SU-DHL-6 (cell line): ENCODE measurements at regions not wholly inside any gene's neighbourhood (a gene's known extent, or its start where the extent isn't known, plus 50 kb on each side); places are given as distances from the start of the nearest gene placed in this dataset.

Experiments
- H2AFZ ChIP-seq: fragments of 200-600 bp; sonication (generic); 2 replicates; pipeline ENCODE4 v1.6.1; 2014; ENCODE audit warnings: low read depth, mild to moderate bottlenecking, moderate library complexity, mixed read lengths, antibody characterized with exemption, low read length; ENCODE audit not compliant: severe bottlenecking
- H3F3A ChIP-seq: fragments of 200-600 bp; shearing (Covaris generic); 2 replicates; pipeline ENCODE4 v1.6.0; 2016; ENCODE audit warnings: antibody characterized with exemption, mild to moderate bottlenecking; ENCODE audit not compliant: insufficient read depth
- H3K27ac ChIP-seq: fragments of 200-600 bp; sonication (generic); 2 replicates; pipeline ENCODE4 v1.5.1; 2016; ENCODE audit warnings: low read depth, mild to moderate bottlenecking, low read length, moderate library complexity, mixed read lengths
- H3K27me3 ChIP-seq: fragments of 200-600 bp; sonication (generic), shearing (Covaris generic); 2 replicates; pipeline ENCODE4 v1.6.0; 2014; ENCODE audit warnings: mild to moderate bottlenecking, low read length
- H3K36me3 ChIP-seq: fragments of 200-600 bp; sonication (generic); 2 replicates; pipeline ENCODE4 v1.6.1; 2014; ENCODE audit warnings: mild to moderate bottlenecking, low read length, mixed read lengths
- H3K4me2 ChIP-seq: fragments of 300-600, 200-600 bp; shearing (Covaris generic), sonication (generic); 2 replicates; pipeline ENCODE4 v1.6.0; 2014; ENCODE audit warnings: low read length, low read depth, mild to moderate bottlenecking; ENCODE audit not compliant: poor library complexity, severe bottlenecking
- H3K4me3 ChIP-seq: fragments of 200-600 bp; sonication (generic); 2 replicates; pipeline ENCODE4 v1.5.1; 2014; ENCODE audit warnings: antibody characterized with exemption, low read length, mild to moderate bottlenecking, mixed read lengths; ENCODE audit not compliant: insufficient read depth, poor library complexity, severe bottlenecking
- H3K79me2 ChIP-seq: fragments of 200-600 bp; sonication (generic); 2 replicates; pipeline ENCODE4 v1.6.1; 2014; ENCODE audit warnings: mild to moderate bottlenecking, low read length, moderate library complexity; ENCODE audit not compliant: insufficient read depth
- H3K9ac ChIP-seq: fragments of 200-600 bp; sonication (generic); 2 replicates; pipeline ENCODE4 v1.7.0; 2014; ENCODE audit warnings: mild to moderate bottlenecking, low read length
- H3K9me2 ChIP-seq: fragments of 200-600 bp; sonication (generic); replicated peaks from 2 replicates; pipeline ENCODE4 v1.6.1; 2014; ENCODE audit warnings: low read length; ENCODE audit not compliant: insufficient read depth
- H3K9me3 ChIP-seq: fragments of 200-600 bp; sonication (generic); 2 replicates; pipeline ENCODE4 v1.6.1; 2014; ENCODE audit warnings: low read length, mixed read lengths; ENCODE audit not compliant: insufficient read depth
- H4K20me1 ChIP-seq: fragments of 200-600 bp; sonication (generic); 2 replicates; pipeline ENCODE4 v1.6.1; 2014; ENCODE audit warnings: low read depth, mild to moderate bottlenecking, antibody characterized with exemption, low read length, moderate library complexity, mixed read lengths
- EZH2phosphoT487 ChIP-seq: fragments of 200-600 bp; sonication (generic), shearing (Covaris generic); conservative IDR thresholded peaks from 2 replicates; pipeline ENCODE4 v1.6.1; 2018; ENCODE audit warnings: mild to moderate bottlenecking, antibody characterized with exemption, low read length, moderate library complexity, mixed read lengths
- TF ChIP-seq, protein P1 (sequence below): fragments of 200-600 bp; sonication (generic); IDR thresholded peaks from one replicate; pipeline ENCODE4 v1.5.1; 2017; ENCODE audit warnings: antibody characterized with exemption, mild to moderate bottlenecking, low read length, moderate library complexity; ENCODE audit not compliant: insufficient read depth, poor library complexity, severe bottlenecking

DNA sequence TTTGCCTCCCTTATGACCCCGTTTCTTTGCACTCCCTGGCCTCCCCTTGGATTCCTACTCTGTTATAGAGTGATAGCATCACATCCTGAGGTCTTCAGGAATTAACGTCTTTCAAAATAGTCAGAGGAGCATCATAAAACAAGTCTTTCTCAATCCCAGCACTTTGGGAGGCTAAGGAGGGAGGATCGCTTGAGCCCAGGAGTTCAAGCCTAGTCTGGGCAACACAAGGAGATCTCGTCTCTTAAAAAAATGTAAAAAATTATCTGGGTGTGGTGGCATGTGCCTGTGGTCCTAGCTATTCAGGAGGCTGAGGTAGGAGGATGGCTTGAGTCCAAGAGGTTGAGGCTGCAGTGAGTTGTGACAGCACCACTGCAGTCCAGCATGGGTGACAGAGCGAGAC, 68.7 kb upstream of the AMPD3 start:
- no peak overlapping the region for H3K4me2 ChIP-seq
- no peaks in the 10 kb centered on the region for H4K20me1 ChIP-seq
- no peaks in the 10 kb centered on the region for H3K79me2 ChIP-seq
- H3K9ac ChIP-seq: no peak overlapping the region
- no peaks in the 10 kb centered on the region for H3F3A ChIP-seq
- H3K9me3 ChIP-seq: peaks cover 2% of the 10 kb centered on the region; the same call in 1 of the 2 replicates
- H3K4me3 ChIP-seq: no peak overlapping the region
- no peaks in the 10 kb centered on the region for H3K9me2 ChIP-seq
- H2AFZ ChIP-seq: no peak overlapping the region
- H3K36me3 ChIP-seq: no peaks in the 10 kb centered on the region
- TF ChIP-seq EZH2phosphoT487: no peak
- TF ChIP-seq, protein P1, sequence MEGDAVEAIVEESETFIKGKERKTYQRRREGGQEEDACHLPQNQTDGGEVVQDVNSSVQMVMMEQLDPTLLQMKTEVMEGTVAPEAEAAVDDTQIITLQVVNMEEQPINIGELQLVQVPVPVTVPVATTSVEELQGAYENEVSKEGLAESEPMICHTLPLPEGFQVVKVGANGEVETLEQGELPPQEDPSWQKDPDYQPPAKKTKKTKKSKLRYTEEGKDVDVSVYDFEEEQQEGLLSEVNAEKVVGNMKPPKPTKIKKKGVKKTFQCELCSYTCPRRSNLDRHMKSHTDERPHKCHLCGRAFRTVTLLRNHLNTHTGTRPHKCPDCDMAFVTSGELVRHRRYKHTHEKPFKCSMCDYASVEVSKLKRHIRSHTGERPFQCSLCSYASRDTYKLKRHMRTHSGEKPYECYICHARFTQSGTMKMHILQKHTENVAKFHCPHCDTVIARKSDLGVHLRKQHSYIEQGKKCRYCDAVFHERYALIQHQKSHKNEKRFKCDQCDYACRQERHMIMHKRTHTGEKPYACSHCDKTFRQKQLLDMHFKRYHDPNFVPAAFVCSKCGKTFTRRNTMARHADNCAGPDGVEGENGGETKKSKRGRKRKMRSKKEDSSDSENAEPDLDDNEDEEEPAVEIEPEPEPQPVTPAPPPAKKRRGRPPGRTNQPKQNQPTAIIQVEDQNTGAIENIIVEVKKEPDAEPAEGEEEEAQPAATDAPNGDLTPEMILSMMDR: no peak
- H3K27me3 ChIP-seq: no peaks in the 10 kb centered on the region
- no peak overlapping the region for H3K27ac ChIP-seq

DNA sequence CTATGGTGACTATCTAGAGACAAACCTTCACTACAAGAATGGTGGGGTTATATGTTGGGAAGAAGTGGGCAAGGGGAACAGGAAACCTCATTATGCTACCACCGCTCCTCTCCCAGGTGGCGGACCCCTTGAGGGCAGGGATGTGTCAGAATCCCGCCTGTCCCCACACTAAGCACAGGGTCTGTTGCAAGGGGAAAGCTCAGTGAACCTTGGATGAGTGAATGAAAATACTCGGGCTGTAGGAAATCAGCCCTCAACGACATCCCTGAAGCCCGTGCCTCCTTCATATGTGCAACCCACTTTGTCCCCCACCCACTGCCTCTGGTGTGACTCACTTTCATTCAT, 68.2 kb upstream of the AMPD3 start:
- no peak overlapping the region for H3K4me3 ChIP-seq
- TF ChIP-seq, protein P1: no peak
- TF ChIP-seq EZH2phosphoT487: no peak
- no peaks in the 10 kb centered on the region for H3K9me2 ChIP-seq
- H3K79me2 ChIP-seq: no peaks in the 10 kb centered on the region
- H3K4me2 ChIP-seq: no peak overlapping the region
- no peaks in the 10 kb centered on the region for H3F3A ChIP-seq
- no peak overlapping the region for H3K27ac ChIP-seq
- no peak overlapping the region for H2AFZ ChIP-seq
- H3K27me3 ChIP-seq: no peaks in the 10 kb centered on the region
- H3K9ac ChIP-seq: no peak overlapping the region
- no peaks in the 10 kb centered on the region for H3K36me3 ChIP-seq
- peaks cover 2% of the 10 kb centered on the region; the same call in 1 of the 2 replicates for H3K9me3 ChIP-seq
- no peaks in the 10 kb centered on the region for H4K20me1 ChIP-seq

DNA sequence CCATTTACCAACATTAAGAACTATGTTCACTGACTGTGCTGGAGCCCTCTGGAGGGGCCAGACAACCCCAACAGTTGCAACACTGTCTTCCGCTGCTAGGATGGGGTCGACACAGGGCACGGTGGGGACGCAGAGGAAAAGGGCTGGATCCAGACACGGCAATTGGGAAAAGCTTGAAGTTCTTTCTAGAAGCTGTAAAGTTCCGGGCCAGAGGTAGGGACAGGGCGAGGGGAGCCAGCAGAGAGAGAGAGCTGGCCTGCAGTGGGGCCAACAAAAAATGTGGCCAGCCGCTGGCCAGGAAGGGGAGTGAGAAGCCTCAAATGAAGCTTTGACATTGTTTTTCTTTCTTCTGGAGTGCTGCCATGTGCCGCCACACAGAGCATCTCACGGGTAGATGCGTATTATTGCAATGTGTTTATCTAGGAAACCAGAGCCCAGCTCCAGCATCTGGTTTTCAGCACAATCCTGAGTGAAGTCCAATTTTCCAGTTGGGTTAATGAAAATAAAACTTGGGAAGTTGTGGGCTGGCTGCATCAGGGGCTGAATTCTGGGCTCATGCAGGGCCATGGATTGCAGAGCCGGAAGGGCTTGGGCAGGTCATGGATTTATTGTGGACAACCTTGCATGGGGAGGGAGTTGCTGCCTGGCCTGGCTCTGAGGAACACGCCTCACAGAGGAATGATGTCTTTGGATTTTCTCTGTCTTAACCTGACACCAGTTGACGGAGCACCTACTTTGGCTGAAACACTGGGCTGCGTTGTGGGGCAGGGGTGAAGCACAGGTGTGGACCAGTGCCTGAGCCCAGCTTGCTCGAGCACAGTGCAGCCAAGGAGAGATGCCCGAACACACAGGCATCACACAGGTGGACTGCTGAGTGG, 67.6 kb upstream of the AMPD3 start:
- Histone ChIP-seq H3K9me3 (peaks cover 2% of the 10 kb centered on the region; the same call in 1 of the 2 replicates), H3K27ac (no peak overlapping the region), H2AFZ (no peak overlapping the region), H3F3A (no peaks in the 10 kb centered on the region), H3K4me2 (no peak overlapping the region), H3K79me2 (no peaks in the 10 kb centered on the region), H3K27me3 (no peaks in the 10 kb centered on the region), H3K9ac (no peak overlapping the region), H3K9me2 (no peaks in the 10 kb centered on the region), H4K20me1 (no peaks in the 10 kb centered on the region), H3K36me3 (no peaks in the 10 kb centered on the region), H3K4me3 (no peak overlapping the region)
- TF ChIP-seq, protein P1: no peak
- no peak for TF ChIP-seq EZH2phosphoT487
